ENCODE measurements at regions not wholly inside any gene's neighbourhood (a gene's known extent, or its start where the extent isn't known, plus 50 kb on each side); places are given as distances from the start of the nearest gene placed in this dataset.
"Not testable (repeated sequence)": the region's sequence is repeated elsewhere in the genome, so short reads cannot be mapped to it uniquely, and the experiment has no call there.

GRCh38 chr4:71211748-71212147, 127.1 kb upstream of the SLC4A4 start:
- H3K27ac ChIP-seq, result no peak overlapping the region
- DNase-seq (ENCODE audit: low spot score), result no peak
- TF ChIP-seq CTCF (conservative IDR thresholded peaks at IDR 0.05; ENCODE audit: low read depth), result no peak
- POLR2A ChIA-PET (ENCODE audit: low non-redundant PET), result no interaction called here
- CTCF ChIA-PET, result interaction anchor here (0.7 kb wide), 1 partner anchor 108 kb away, joined by 3 read pairs; no protein-coding TSS in a partner anchor

GRCh38 chr4:71212216-71212615, 126.6 kb upstream of the SLC4A4 start:
- no peak for TF ChIP-seq CTCF (conservative IDR thresholded peaks at IDR 0.05; ENCODE audit: low read depth)
- ChIA-PET POLR2A (ENCODE audit: low non-redundant PET) (no interaction called here), CTCF (no interaction called here)
- DNase-seq (ENCODE audit: low spot score), result no peak
- H3K27ac ChIP-seq, result no peak overlapping the region

- ChIA-PET POLR2A (ENCODE audit: low non-redundant PET) (no interaction called here), CTCF (no interaction called here)
- no peak for DNase-seq (ENCODE audit: low spot score)
- H3K27ac ChIP-seq, result no peak overlapping the region
- TF ChIP-seq CTCF (conservative IDR thresholded peaks at IDR 0.05; ENCODE audit: low read depth), result no peak
Measured at GRCh38 chr4:71214578-71214977, 124.2 kb upstream of the SLC4A4 start.

- ChIA-PET POLR2A (ENCODE audit: low non-redundant PET) (no interaction called here), CTCF (interaction anchor here (0.6 kb wide), 1 partner anchor 494 kb away, joined by 3 read pairs; no protein-coding TSS in a partner anchor)
- no peak overlapping the region for H3K27ac ChIP-seq
- no peak for DNase-seq (ENCODE audit: low spot score)
- no peak for TF ChIP-seq CTCF (conservative IDR thresholded peaks at IDR 0.05; ENCODE audit: low read depth)
Measured at GRCh38 chr4:71216316-71216959, 122.4 kb upstream of the SLC4A4 start.

GRCh38 chr4:71217688-71218087, 121.1 kb upstream of the SLC4A4 start:
- no peak for DNase-seq (ENCODE audit: low spot score)
- no peak overlapping the region for H3K27ac ChIP-seq
- ChIA-PET POLR2A (ENCODE audit: low non-redundant PET) (no interaction called here), CTCF (interaction anchor here (0.7 kb wide), 1 partner anchor 11 kb away, joined by 3 read pairs; no protein-coding TSS in a partner anchor)
- TF ChIP-seq CTCF (conservative IDR thresholded peaks at IDR 0.05; ENCODE audit: low read depth), result no peak

- CTCF ChIA-PET, result interaction anchor here (0.6 kb wide), 1 partner anchor 1956 kb away, joined by 3 read pairs; no protein-coding TSS in a partner anchor
- H3K27ac ChIP-seq; POLR2A ChIA-PET (ENCODE audit: low non-redundant PET); DNase-seq (ENCODE audit: low spot score): not testable (repeated sequence)
Measured at GRCh38 chr4:71220848-71221247, 118.0 kb upstream of the SLC4A4 start.
